ENCODE measurements at regions not wholly inside any gene's neighbourhood (a gene's known extent, or its start where the extent isn't known, plus 50 kb on each side); places are given as distances from the start of the nearest gene placed in this dataset.

DNA sequence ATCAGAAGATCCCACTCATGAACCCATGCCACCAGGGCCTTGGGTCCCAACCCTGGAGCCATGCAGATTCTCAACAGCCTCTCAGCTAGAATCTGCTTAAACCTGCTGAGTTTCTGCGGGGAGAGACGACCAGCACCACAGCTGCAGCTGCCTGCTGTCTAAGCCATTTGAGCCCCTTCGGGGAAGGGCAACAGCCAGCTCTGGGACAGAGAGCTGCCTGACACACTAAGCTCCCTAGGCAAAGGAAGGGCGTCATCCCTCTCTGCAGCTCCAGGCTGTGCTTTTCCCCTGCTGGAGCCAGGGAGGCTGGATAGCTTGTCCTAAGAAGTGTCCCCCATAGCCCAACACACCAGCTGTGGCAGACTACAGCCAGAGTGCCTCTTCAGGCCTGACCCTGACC, 182.5 kb downstream of the OTOR start:
- TF ChIP-seq CTCF (IDR thresholded peaks at IDR 0.05; ENCODE audit: unreplicated experiment), result no peak
- no peaks in the 10 kb centered on the region for H3K36me3 Mint-ChIP-seq
- peaks cover 18% of the 10 kb centered on the region for H3K9me3 Mint-ChIP-seq
- DNase-seq (ENCODE audit: low spot score in 2 of 2, unreplicated experiment in 2 of 2), result no peak
- H3K27ac Mint-ChIP-seq, result no peak overlapping the region
- H3K4me1 Mint-ChIP-seq, result no peaks in the 10 kb centered on the region
- H3K27me3 Mint-ChIP-seq (ENCODE audit: low read depth), result peaks cover 27% of the 10 kb centered on the region
- no peak overlapping the region for H3K4me3 Mint-ChIP-seq

- H3K27ac Mint-ChIP-seq, result no peak overlapping the region
- H3K9me3 Mint-ChIP-seq, result peaks cover 22% of the 10 kb centered on the region
- no peak for DNase-seq (ENCODE audit: low spot score in 2 of 2, unreplicated experiment in 2 of 2)
- no peaks in the 10 kb centered on the region for H3K36me3 Mint-ChIP-seq
- H3K4me3 Mint-ChIP-seq, result no peak overlapping the region
- TF ChIP-seq CTCF (IDR thresholded peaks at IDR 0.05; ENCODE audit: unreplicated experiment), result no peak
- peaks cover 16% of the 10 kb centered on the region for H3K27me3 Mint-ChIP-seq (ENCODE audit: low read depth)
- no peaks in the 10 kb centered on the region for H3K4me1 Mint-ChIP-seq
Measured at GRCh38 chr20:16939051-16939450, 190.9 kb downstream of the OTOR start.

GRCh38 chr20:16940701-16941100, 192.5 kb downstream of the OTOR start:
- no peak for DNase-seq (ENCODE audit: low spot score in 2 of 2, unreplicated experiment in 2 of 2)
- H3K4me1 Mint-ChIP-seq, result peaks cover 8% of the 10 kb centered on the region
- no peak for TF ChIP-seq CTCF (IDR thresholded peaks at IDR 0.05; ENCODE audit: unreplicated experiment)
- peaks cover 8% of the 10 kb centered on the region for H3K27me3 Mint-ChIP-seq (ENCODE audit: low read depth)
- H3K4me3 Mint-ChIP-seq, result no peak overlapping the region
- peaks cover 14% of the 10 kb centered on the region for H3K9me3 Mint-ChIP-seq
- no peak overlapping the region for H3K27ac Mint-ChIP-seq
- no peaks in the 10 kb centered on the region for H3K36me3 Mint-ChIP-seq

GRCh38 chr20:16942051-16942450, 193.9 kb downstream of the OTOR start:
- Mint-ChIP-seq H3K27ac (no peak overlapping the region), H3K9me3 (peaks cover 8% of the 10 kb centered on the region), H3K4me1 (peaks cover 16% of the 10 kb centered on the region), H3K4me3 (no peak overlapping the region), H3K36me3 (no peaks in the 10 kb centered on the region), H3K27me3 (ENCODE audit: low read depth) (peaks cover 8% of the 10 kb centered on the region)
- no peak for TF ChIP-seq CTCF (IDR thresholded peaks at IDR 0.05; ENCODE audit: unreplicated experiment)
- no peak for DNase-seq (ENCODE audit: low spot score in 2 of 2, unreplicated experiment in 2 of 2)

DNA sequence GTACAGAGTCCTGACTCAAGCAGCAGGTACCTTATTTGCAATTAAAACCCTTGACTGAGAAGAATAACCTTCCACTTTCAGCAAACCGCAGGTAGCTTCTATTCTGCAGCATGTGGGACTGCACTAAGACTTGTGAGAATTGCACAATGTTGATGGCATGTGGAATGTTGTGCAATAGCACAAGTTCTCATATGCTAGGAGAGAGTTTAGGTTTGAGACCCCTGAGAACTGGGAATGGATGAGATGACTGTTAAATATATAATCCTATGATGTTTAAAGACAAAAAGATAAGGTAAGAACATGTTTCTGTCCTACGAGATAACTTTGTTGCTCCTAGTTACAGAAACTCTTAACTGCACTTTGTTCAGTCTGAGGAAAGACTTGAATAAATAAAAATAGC, 194.6 kb downstream of the OTOR start:
- no peak for TF ChIP-seq CTCF (IDR thresholded peaks at IDR 0.05; ENCODE audit: unreplicated experiment)
- Mint-ChIP-seq H3K27ac (no peak overlapping the region), H3K4me3 (no peak overlapping the region), H3K27me3 (ENCODE audit: low read depth) (peaks cover 8% of the 10 kb centered on the region), H3K4me1 (peaks cover 23% of the 10 kb centered on the region), H3K36me3 (no peaks in the 10 kb centered on the region), H3K9me3 (peaks cover 5% of the 10 kb centered on the region)
- DNase-seq (ENCODE audit: low spot score in 2 of 2, unreplicated experiment in 2 of 2), result no peak

DNA sequence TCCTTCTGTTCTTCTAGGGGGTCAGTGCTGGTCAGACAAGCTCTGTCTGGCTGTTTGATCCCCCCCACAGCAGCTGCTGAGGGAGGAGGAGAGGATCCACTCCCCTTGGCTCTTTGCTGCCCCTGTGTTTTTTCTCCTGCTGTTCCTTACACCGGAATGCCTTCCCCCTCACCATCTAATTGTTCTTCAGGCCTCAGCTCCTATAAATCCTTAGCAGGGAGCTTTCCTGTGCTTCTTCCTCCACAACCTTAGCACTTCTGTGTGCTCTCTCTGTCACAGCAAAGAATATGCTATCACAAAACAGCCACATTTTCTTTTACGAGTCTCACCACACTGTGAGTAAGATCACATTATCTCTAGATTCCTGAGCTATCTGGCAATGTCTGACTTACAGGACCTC, 196.6 kb downstream of the OTOR start:
- Mint-ChIP-seq H3K9me3 (peaks cover 6% of the 10 kb centered on the region), H3K27ac (peak overlapping the region; percentile 79), H3K4me1 (peaks cover 26% of the 10 kb centered on the region), H3K27me3 (ENCODE audit: low read depth) (peaks cover 6% of the 10 kb centered on the region), H3K4me3 (no peak overlapping the region), H3K36me3 (no peaks in the 10 kb centered on the region)
- TF ChIP-seq CTCF (IDR thresholded peaks at IDR 0.05; ENCODE audit: unreplicated experiment), result no peak
- DNase-seq (ENCODE audit: low spot score in 2 of 2, unreplicated experiment in 2 of 2), result no peak

Data from mesothelial cell of epicardium (in vitro differentiated cells).